ENCODE measurements at regions not wholly inside any gene's neighbourhood (a gene's known extent, or its start where the extent isn't known, plus 50 kb on each side); places are given as distances from the start of the nearest gene placed in this dataset.

DNA sequence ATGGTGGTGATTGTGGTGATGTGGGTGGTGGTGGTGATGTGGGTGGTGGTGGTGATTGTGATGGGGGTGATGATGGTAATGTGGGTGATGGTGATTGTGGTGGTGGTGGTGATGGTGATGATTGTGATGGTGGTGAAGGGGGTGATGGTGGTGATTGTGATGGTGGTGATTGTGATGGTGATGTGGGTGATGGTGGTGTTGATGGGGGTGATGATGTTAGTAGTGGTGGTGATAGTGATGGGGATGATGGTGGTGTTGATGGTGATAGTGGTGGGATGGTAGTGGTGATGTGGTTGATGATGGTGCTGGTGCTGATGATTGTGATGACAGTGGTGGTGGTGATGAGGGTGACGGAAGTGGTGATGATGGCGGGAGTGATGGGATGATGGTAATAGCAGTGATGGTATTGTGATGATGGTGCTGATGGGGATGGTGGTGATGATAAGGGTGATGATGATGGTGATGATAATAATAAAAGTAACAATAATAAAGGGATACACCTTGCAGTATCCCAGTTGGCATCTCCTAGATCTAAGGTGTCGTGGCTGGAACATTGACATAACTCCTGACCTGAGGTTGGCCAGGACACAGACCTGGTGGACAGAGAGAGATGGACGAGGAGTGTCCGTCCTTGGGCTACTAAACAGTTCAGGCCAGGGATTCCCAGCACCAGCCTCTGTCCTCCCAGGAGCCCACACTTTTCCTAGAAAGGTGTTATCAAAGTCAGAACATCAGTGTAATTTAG is 344.5 kb downstream of the SEC14L1 start:
- no peak for DNase-seq (ENCODE audit: low spot score)
- in situ Hi-C loops (cut with MboI; ENCODE audit: low pct_unique_long_range_greater_than_20kb, low sequenced_read_pairs, unreplicated experiment): no loop called here
- no peak for TF ChIP-seq CTCF (IDR thresholded peaks at IDR 0.05; ENCODE audit: extremely low read depth, insufficient read depth, missing control alignments)

GRCh38 chr17:77487211-77487629 is 346.5 kb downstream of the SEC14L1 start:
- in situ Hi-C loops (cut with MboI; ENCODE audit: low pct_unique_long_range_greater_than_20kb, low sequenced_read_pairs, unreplicated experiment): no loop called here
- no peak for TF ChIP-seq CTCF (IDR thresholded peaks at IDR 0.05; ENCODE audit: extremely low read depth, insufficient read depth, missing control alignments)
- no peak for DNase-seq (ENCODE audit: low spot score)

DNA sequence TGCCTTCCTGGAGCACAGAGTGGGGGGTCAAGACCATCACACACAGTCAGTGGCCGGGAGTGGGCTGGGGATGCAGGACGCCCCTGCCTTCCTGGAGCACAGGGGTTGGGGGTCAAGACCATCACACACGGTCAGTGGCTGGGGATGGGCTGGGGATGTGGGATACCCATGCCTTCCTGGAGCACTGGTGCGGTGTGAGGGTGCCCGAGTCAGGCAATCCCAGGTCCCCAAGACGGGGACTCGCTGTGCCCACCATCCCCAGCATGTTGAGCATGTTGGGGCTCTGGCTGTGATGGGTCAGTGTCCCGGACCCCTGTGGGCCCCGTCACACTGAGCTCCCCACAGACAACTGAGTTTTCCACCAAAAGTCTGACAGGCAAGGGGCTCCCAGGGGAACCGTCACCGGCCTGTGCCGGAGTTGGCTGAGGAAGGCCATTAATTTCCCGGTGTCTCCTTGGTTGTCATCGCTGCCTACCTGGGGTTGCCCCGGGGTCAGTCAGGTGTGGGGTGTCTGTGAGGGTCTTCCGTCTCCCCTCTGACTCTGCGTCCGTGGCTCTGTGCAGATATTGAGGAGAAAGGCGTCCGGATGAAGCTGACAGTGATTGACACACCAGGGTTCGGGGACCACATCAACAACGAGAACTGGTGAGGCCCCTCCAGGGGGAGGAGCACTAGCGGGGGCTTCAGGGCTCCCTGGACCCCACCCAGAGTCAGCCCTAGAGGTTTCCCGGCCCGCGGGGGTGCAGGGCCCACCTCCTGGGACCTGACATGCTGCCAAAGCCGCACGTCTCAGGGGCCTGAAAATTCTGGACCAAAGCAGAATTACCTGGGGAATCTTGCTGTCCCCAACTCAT is 347.1 kb downstream of the SEC14L1 start:
- in situ Hi-C loops (cut with MboI; ENCODE audit: low pct_unique_long_range_greater_than_20kb, low sequenced_read_pairs, unreplicated experiment): no loop called here
- TF ChIP-seq CTCF (IDR thresholded peaks at IDR 0.05; ENCODE audit: extremely low read depth, insufficient read depth, missing control alignments): no peak
- DNase-seq (ENCODE audit: low spot score): no peak

DNA sequence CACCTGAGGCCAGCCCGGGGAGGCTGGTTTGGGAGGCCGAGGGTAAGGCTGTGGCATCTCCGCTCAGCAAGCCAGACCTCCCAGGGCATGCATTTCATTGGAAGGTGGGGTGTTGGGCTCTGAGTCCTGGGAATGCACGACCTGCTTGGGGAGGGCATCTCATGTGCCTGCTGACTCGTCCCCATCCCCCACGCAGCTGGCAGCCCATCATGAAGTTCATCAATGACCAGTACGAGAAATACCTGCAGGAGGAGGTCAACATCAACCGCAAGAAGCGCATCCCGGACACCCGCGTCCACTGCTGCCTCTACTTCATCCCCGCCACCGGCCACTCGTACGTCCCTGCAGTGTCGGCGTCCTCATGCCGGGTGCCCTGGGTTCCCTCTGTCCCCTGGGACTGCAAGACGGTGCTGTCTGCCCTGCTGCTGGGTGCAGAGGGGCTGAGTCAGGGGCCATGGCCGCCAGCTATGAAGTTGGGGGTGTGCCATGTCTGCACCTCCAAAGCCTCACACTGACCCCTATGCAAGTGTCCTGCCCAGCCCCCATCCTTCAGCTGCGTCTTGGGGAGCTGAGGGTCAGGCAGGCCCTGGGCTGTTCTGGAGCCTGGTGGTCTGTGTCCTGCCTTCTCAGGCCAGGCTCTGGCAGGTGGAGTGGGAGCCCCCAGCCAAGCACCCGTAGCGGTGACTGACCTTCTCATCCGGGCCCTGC is 347.9 kb downstream of the SEC14L1 start:
- in situ Hi-C loops (cut with MboI; ENCODE audit: low pct_unique_long_range_greater_than_20kb, low sequenced_read_pairs, unreplicated experiment): no loop called here
- no peak for TF ChIP-seq CTCF (IDR thresholded peaks at IDR 0.05; ENCODE audit: extremely low read depth, insufficient read depth, missing control alignments)

DNA sequence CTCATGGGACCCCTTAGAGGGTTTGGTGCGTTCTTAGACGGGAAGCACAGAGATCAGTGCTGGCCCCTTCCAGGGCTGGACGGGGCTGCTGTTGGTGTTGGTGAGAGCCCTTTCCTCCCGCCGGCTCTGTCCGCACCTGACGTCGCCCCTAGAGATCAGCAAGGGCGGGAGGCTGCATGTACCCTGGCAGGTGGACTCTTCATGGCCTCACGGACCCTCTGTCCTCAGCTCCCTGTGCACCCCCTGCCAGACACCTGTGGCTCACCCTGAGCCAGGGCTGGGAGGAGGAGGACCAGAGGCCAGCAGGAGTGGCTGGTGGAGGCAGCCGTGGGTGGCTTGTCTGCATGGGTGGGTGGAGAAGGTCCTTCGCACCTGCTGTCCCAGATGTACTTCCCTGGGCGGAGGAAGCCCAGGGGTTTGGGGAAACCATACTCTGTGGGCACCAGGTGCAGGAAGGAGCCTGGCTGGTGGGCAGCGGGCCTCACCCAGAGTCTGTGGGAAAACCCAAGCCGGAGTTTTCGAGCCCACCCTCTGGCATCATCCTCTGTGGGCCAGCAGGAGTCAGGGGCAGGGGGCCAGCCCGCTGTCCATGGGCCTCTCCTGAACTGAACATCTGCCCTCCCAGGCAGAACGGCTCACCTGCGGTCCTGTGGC is 348.6 kb downstream of the SEC14L1 start:
- in situ Hi-C loops (cut with MboI; ENCODE audit: low pct_unique_long_range_greater_than_20kb, low sequenced_read_pairs, unreplicated experiment): no loop called here
- TF ChIP-seq CTCF (IDR thresholded peaks at IDR 0.05; ENCODE audit: extremely low read depth, insufficient read depth, missing control alignments): no peak
- no peak for DNase-seq (ENCODE audit: low spot score)

More for the DNA sequence above, 347.9 kb downstream of the SEC14L1 start:
- no peak for DNase-seq (ENCODE audit: low spot score)

DNA sequence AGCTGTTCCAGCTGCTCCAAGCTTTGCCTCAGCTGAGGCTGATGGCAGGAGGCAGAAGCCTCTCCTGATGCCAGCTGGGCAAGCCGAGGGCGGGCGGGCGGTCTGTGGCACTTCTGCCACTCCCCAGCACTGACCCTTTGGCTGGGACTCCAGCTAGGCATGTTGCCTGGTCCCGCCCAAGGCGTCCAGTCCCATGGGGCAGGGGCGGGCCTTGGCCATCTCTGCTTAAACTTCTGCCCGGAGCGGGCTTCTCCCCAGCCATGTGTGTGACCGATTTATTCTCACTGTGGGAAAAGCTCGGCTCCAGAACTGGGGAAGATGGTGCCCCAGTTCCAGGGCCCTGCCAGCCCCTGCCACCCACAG is 349.1 kb downstream of the SEC14L1 start:
- no peak for TF ChIP-seq CTCF (IDR thresholded peaks at IDR 0.05; ENCODE audit: extremely low read depth, insufficient read depth, missing control alignments)
- in situ Hi-C loops (cut with MboI; ENCODE audit: low pct_unique_long_range_greater_than_20kb, low sequenced_read_pairs, unreplicated experiment): loop anchor here (10.0 kb wide), 2 partner anchors 65 to 165 kb away; no protein-coding TSS in a partner anchor
- no peak for DNase-seq (ENCODE audit: low spot score)

All from GM13977 (cell line).